Kidney (tissue), 13 donors: ENCODE measurements at regions not wholly inside any gene's neighbourhood (a gene's known extent, or its start where the extent isn't known, plus 50 kb on each side); places are given as distances from the start of the nearest gene placed in this dataset.

ENCODE experiments used
- DNase-seq, 5 donors: peaks; one replicate each; pipeline ENCODE4 v3.0.0-alpha.2; 2013 to 2020
- FAIRE-seq: peaks from 2 replicates; lab custom pipeline; 2012; peaks lifted over from hg19 to GRCh38; lab: Jason Lieb, UNC
- H3K27ac ChIP-seq, 2 donors: one replicate each; pipeline ENCODE4 v1.7.0; 2013; ENCODE audit warnings: low read depth in 2 of 2, low read length in 2 of 2, inconsistent platforms in 1 of 2
- H3K27me3 ChIP-seq: one replicate; pipeline ENCODE4 v1.7.1; 2013; ENCODE audit warnings: low read length, inconsistent platforms; ENCODE audit not compliant: control insufficient read depth, insufficient read depth
- H3K36me3 ChIP-seq, 3 donors: one replicate each; pipeline versions ENCODE4 v1.7.0 to v1.7.1; 2013; ENCODE audit warnings: low read length in 3 of 3, control low read depth in 1 of 3, inconsistent platforms in 1 of 3; ENCODE audit not compliant: insufficient read depth in 3 of 3, control insufficient read depth in 2 of 3
- H3K4me1 ChIP-seq, 3 donors: one replicate each; pipeline versions ENCODE4 v1.7.0 to v1.7.1; 2013; ENCODE audit warnings: low read length in 3 of 3, inconsistent platforms in 1 of 3, low read depth in 1 of 3; ENCODE audit not compliant: control insufficient read depth in 2 of 3, insufficient read depth in 2 of 3
- H3K4me3 ChIP-seq, 3 donors: one replicate each; pipeline versions ENCODE4 v1.7.0 to v1.8.1; 2013; ENCODE audit warnings: low read length in 3 of 3, control low read depth in 1 of 3, inconsistent platforms in 1 of 3
- H3K9ac ChIP-seq, 3 donors: one replicate each; pipeline versions ENCODE4 v1.7.0 to v1.7.1; 2013; ENCODE audit warnings: low read length in 3 of 3, control low read depth in 1 of 3, inconsistent platforms in 1 of 3
- H3K9me3 ChIP-seq, 3 donors: one replicate each; pipeline versions ENCODE4 v1.7.0 to v1.7.1; 2013; ENCODE audit warnings: low read length in 3 of 3, control low read depth in 1 of 3, inconsistent platforms in 1 of 3; ENCODE audit not compliant: control insufficient read depth in 2 of 3, insufficient read depth in 1 of 3
- CTCF ChIP-seq: IDR thresholded peaks from 3 replicates; pipeline ENCODE4 v1.5.1; 2012; ENCODE audit warnings: mild to moderate bottlenecking, moderate library complexity, borderline replicate concordance; ENCODE audit not compliant: insufficient read depth; ENCODE audit errors: extremely low read depth
- intact Hi-C: fragments of 100-400 bp; cut with DNase I; formaldehyde crosslinking; loops from one replicate; pipeline ENCODE4 v1.11.1; 2022
- donor health status: control.
- donor health status: control.
- donor health status: control.
- donor health status: control.
- donor health status: control.
- donor health status: DM: yes; HTN: yes; CAD: no.
- donor health status: Normal renal cell carcinoma (clear cell type).

- Histone ChIP-seq H3K36me3 (no peaks in the 10 kb centered on the region), H3K27ac (no peak overlapping the region), H3K27me3 (no peaks in the 10 kb centered on the region), H3K4me3 (no peak overlapping the region), H3K9me3 (peaks cover 0 to 6% (median 0%) of the 10 kb centered on the region in 3 donors), H3K9ac (no peak overlapping the region), H3K4me1 (no peaks in the 10 kb centered on the region)
- no peak for FAIRE-seq
- no peak for DNase-seq
- intact Hi-C loops: no loop called here
- TF ChIP-seq CTCF: no peak
These were observed 258.0 kb downstream of the YTHDC2 start for GRCh38 chr5:113771483-113771882.

GRCh38 chr5:113776168-113776567, 262.7 kb downstream of the YTHDC2 start:
- Histone ChIP-seq H3K9ac (no peak overlapping the region), H3K27ac (no peak overlapping the region), H3K4me1 (no peaks in the 10 kb centered on the region), H3K4me3 (no peak overlapping the region), H3K27me3 (no peaks in the 10 kb centered on the region), H3K36me3 (no peaks in the 10 kb centered on the region), H3K9me3 (no peaks in the 10 kb centered on the region)
- intact Hi-C loops: no loop called here
- TF ChIP-seq CTCF: no peak
- DNase-seq: no peak
- no peak for FAIRE-seq

- no peaks in the 10 kb centered on the region for H3K9me3 ChIP-seq
- DNase-seq: peak in 1 of 5 donors; percentile 38
- FAIRE-seq: no peak
These were observed 263.5 kb downstream of the YTHDC2 start for GRCh38 chr5:113776832-113777525.

More at GRCh38 chr5:113776832-113777525, 263.5 kb downstream of the YTHDC2 start:
- intact Hi-C loops: no loop called here
- no peak for TF ChIP-seq CTCF
- Histone ChIP-seq H3K27ac (no peak overlapping the region), H3K4me1 (no peaks in the 10 kb centered on the region), H3K36me3 (no peaks in the 10 kb centered on the region), H3K4me3 (no peak overlapping the region), H3K9ac (no peak overlapping the region), H3K27me3 (no peaks in the 10 kb centered on the region)
